ENCODE measurements at regions not wholly inside any gene's neighbourhood (a gene's known extent, or its start where the extent isn't known, plus 50 kb on each side); places are given as distances from the start of the nearest gene placed in this dataset.

GRCh38 chr6:169071394-169071793 lies 182.3 kb downstream of the THBS2 start:
- no peaks in the 10 kb centered on the region for H3K27me3 ChIP-seq (ENCODE audit: control insufficient read depth in 2 of 2, insufficient read depth in 1 of 2, low read length in 1 of 2)
- no peaks in the 10 kb centered on the region for H3K4me1 ChIP-seq (ENCODE audit: control insufficient read depth in 2 of 2, insufficient read depth in 2 of 2, low read length in 2 of 2)
- peaks cover 0 to 13% of the 10 kb centered on the region in 2 donors for H3K9me3 ChIP-seq (ENCODE audit: control insufficient read depth in 2 of 2, insufficient read depth in 1 of 2, low read length in 1 of 2)
- no peak overlapping the region for H3K4me3 ChIP-seq (ENCODE audit: low read length in 2 of 2)
- 88% methylated on average over 7 of the region's 7 CpGs for WGBS
- H3K36me3 ChIP-seq (ENCODE audit: control insufficient read depth in 2 of 2, insufficient read depth in 2 of 2, low read length in 1 of 2) = no peaks in the 10 kb centered on the region
- no peak overlapping the region for H3K27ac ChIP-seq (ENCODE audit: low read depth in 1 of 2, low read length in 1 of 2)
- DNase-seq (ENCODE audit: low read depth in 6 of 9, low spot score in 9 of 9) = no peak

GRCh38 chr6:169070506-169071176 lies 183.0 kb downstream of the THBS2 start:
- H3K27me3 ChIP-seq (ENCODE audit: control insufficient read depth in 2 of 2, insufficient read depth in 1 of 2, low read length in 1 of 2) = no peaks in the 10 kb centered on the region
- no peak overlapping the region for H3K27ac ChIP-seq (ENCODE audit: low read depth in 1 of 2, low read length in 1 of 2)
- no peak for DNase-seq (ENCODE audit: low read depth in 6 of 9, low spot score in 9 of 9)
- H3K9me3 ChIP-seq (ENCODE audit: control insufficient read depth in 2 of 2, insufficient read depth in 1 of 2, low read length in 1 of 2) = peaks cover 0 to 13% of the 10 kb centered on the region in 2 donors
- no peak overlapping the region for H3K4me3 ChIP-seq (ENCODE audit: low read length in 2 of 2)
- H3K4me1 ChIP-seq (ENCODE audit: control insufficient read depth in 2 of 2, insufficient read depth in 2 of 2, low read length in 2 of 2) = no peaks in the 10 kb centered on the region
- WGBS = 97% methylated on average over 14 of the region's 14 CpGs
- no peaks in the 10 kb centered on the region for H3K36me3 ChIP-seq (ENCODE audit: control insufficient read depth in 2 of 2, insufficient read depth in 2 of 2, low read length in 1 of 2)

GRCh38 chr6:169069356-169069755 lies 184.3 kb downstream of the THBS2 start:
- H3K36me3 ChIP-seq (ENCODE audit: control insufficient read depth in 2 of 2, insufficient read depth in 2 of 2, low read length in 1 of 2) = no peaks in the 10 kb centered on the region
- no peaks in the 10 kb centered on the region for H3K27me3 ChIP-seq (ENCODE audit: control insufficient read depth in 2 of 2, insufficient read depth in 1 of 2, low read length in 1 of 2)
- no peaks in the 10 kb centered on the region for H3K4me1 ChIP-seq (ENCODE audit: control insufficient read depth in 2 of 2, insufficient read depth in 2 of 2, low read length in 2 of 2)
- 96% methylated on average over 7 of the region's 7 CpGs for WGBS
- H3K9me3 ChIP-seq (ENCODE audit: control insufficient read depth in 2 of 2, insufficient read depth in 1 of 2, low read length in 1 of 2) = peaks cover 0 to 13% of the 10 kb centered on the region in 2 donors
- no peak for DNase-seq (ENCODE audit: low read depth in 6 of 9, low spot score in 9 of 9)
- no peak overlapping the region for H3K4me3 ChIP-seq (ENCODE audit: low read length in 2 of 2)
- no peak overlapping the region for H3K27ac ChIP-seq (ENCODE audit: low read depth in 1 of 2, low read length in 1 of 2)

GRCh38 chr6:169064194-169064593 lies 189.5 kb downstream of the THBS2 start:
- WGBS = 84% methylated on average over 7 of the region's 7 CpGs
- H3K27me3 ChIP-seq (ENCODE audit: control insufficient read depth in 2 of 2, insufficient read depth in 1 of 2, low read length in 1 of 2) = no peaks in the 10 kb centered on the region
- H3K36me3 ChIP-seq (ENCODE audit: control insufficient read depth in 2 of 2, insufficient read depth in 2 of 2, low read length in 1 of 2) = no peaks in the 10 kb centered on the region
- no peak overlapping the region for H3K27ac ChIP-seq (ENCODE audit: low read depth in 1 of 2, low read length in 1 of 2)
- DNase-seq (ENCODE audit: low read depth in 6 of 9, low spot score in 9 of 9) = peak in 1 of 9 donors; percentile 5
- H3K4me1 ChIP-seq (ENCODE audit: control insufficient read depth in 2 of 2, insufficient read depth in 2 of 2, low read length in 2 of 2) = no peaks in the 10 kb centered on the region
- peaks cover 0 to 17% of the 10 kb centered on the region in 2 donors for H3K9me3 ChIP-seq (ENCODE audit: control insufficient read depth in 2 of 2, insufficient read depth in 1 of 2, low read length in 1 of 2)
- H3K4me3 ChIP-seq (ENCODE audit: low read length in 2 of 2) = no peak overlapping the region

- DNase-seq (ENCODE audit: low read depth in 6 of 9, low spot score in 9 of 9) = no peak
- Histone ChIP-seq H3K9me3 (ENCODE audit: control insufficient read depth in 2 of 2, insufficient read depth in 1 of 2, low read length in 1 of 2) (peaks cover 0 to 23% of the 10 kb centered on the region in 2 donors), H3K36me3 (ENCODE audit: control insufficient read depth in 2 of 2, insufficient read depth in 2 of 2, low read length in 1 of 2) (no peaks in the 10 kb centered on the region), H3K27me3 (ENCODE audit: control insufficient read depth in 2 of 2, insufficient read depth in 1 of 2, low read length in 1 of 2) (no peaks in the 10 kb centered on the region), H3K4me3 (ENCODE audit: low read length in 2 of 2) (no peak overlapping the region), H3K4me1 (ENCODE audit: control insufficient read depth in 2 of 2, insufficient read depth in 2 of 2, low read length in 2 of 2) (no peaks in the 10 kb centered on the region), H3K27ac (ENCODE audit: low read depth in 1 of 2, low read length in 1 of 2) (no peak overlapping the region)
- 95% methylated on average over 12 of the region's 12 CpGs for WGBS
These were observed 191.4 kb downstream of the THBS2 start for GRCh38 chr6:169062272-169062671.

GRCh38 chr6:169058634-169059033 lies 195.0 kb downstream of the THBS2 start:
- no peaks in the 10 kb centered on the region for H3K27me3 ChIP-seq (ENCODE audit: control insufficient read depth in 2 of 2, insufficient read depth in 1 of 2, low read length in 1 of 2)
- H3K9me3 ChIP-seq (ENCODE audit: control insufficient read depth in 2 of 2, insufficient read depth in 1 of 2, low read length in 1 of 2) = peaks cover 0 to 23% of the 10 kb centered on the region in 2 donors
- WGBS = 96% methylated on average over 12 of the region's 12 CpGs
- no peak overlapping the region for H3K4me3 ChIP-seq (ENCODE audit: low read length in 2 of 2)
- no peaks in the 10 kb centered on the region for H3K36me3 ChIP-seq (ENCODE audit: control insufficient read depth in 2 of 2, insufficient read depth in 2 of 2, low read length in 1 of 2)
- DNase-seq (ENCODE audit: low read depth in 6 of 9, low spot score in 9 of 9) = no peak
- no peaks in the 10 kb centered on the region for H3K4me1 ChIP-seq (ENCODE audit: control insufficient read depth in 2 of 2, insufficient read depth in 2 of 2, low read length in 2 of 2)
- no peak overlapping the region for H3K27ac ChIP-seq (ENCODE audit: low read depth in 1 of 2, low read length in 1 of 2)

GRCh38 chr6:169052462-169052861 lies 201.2 kb downstream of the THBS2 start:
- Histone ChIP-seq H3K4me1 (ENCODE audit: control insufficient read depth in 2 of 2, insufficient read depth in 2 of 2, low read length in 2 of 2) (no peaks in the 10 kb centered on the region), H3K9me3 (ENCODE audit: control insufficient read depth in 2 of 2, insufficient read depth in 1 of 2, low read length in 1 of 2) (no peaks in the 10 kb centered on the region), H3K36me3 (ENCODE audit: control insufficient read depth in 2 of 2, insufficient read depth in 2 of 2, low read length in 1 of 2) (no peaks in the 10 kb centered on the region), H3K27me3 (ENCODE audit: control insufficient read depth in 2 of 2, insufficient read depth in 1 of 2, low read length in 1 of 2) (no peaks in the 10 kb centered on the region), H3K27ac (ENCODE audit: low read depth in 1 of 2, low read length in 1 of 2) (no peak overlapping the region), H3K4me3 (ENCODE audit: low read length in 2 of 2) (no peak overlapping the region)
- DNase-seq (ENCODE audit: low read depth in 6 of 9, low spot score in 9 of 9) = no peak

GRCh38 chr6:169051371-169051770 lies 202.3 kb downstream of the THBS2 start:
- H3K9me3 ChIP-seq (ENCODE audit: control insufficient read depth in 2 of 2, insufficient read depth in 1 of 2, low read length in 1 of 2) = peaks cover 0 to 6% of the 10 kb centered on the region in 2 donors
- H3K4me1 ChIP-seq (ENCODE audit: control insufficient read depth in 2 of 2, insufficient read depth in 2 of 2, low read length in 2 of 2) = no peaks in the 10 kb centered on the region
- no peaks in the 10 kb centered on the region for H3K27me3 ChIP-seq (ENCODE audit: control insufficient read depth in 2 of 2, insufficient read depth in 1 of 2, low read length in 1 of 2)
- H3K27ac ChIP-seq (ENCODE audit: low read depth in 1 of 2, low read length in 1 of 2) = no peak overlapping the region
- WGBS = 95% methylated on average over 1 of the region's 1 CpG
- no peak overlapping the region for H3K4me3 ChIP-seq (ENCODE audit: low read length in 2 of 2)
- no peak for DNase-seq (ENCODE audit: low read depth in 6 of 9, low spot score in 9 of 9)
- H3K36me3 ChIP-seq (ENCODE audit: control insufficient read depth in 2 of 2, insufficient read depth in 2 of 2, low read length in 1 of 2) = no peaks in the 10 kb centered on the region

GRCh38 chr6:169048865-169049205 lies 204.8 kb downstream of the THBS2 start:
- H3K4me3 ChIP-seq (ENCODE audit: low read length in 2 of 2) = no peak overlapping the region
- H3K36me3 ChIP-seq (ENCODE audit: control insufficient read depth in 2 of 2, insufficient read depth in 2 of 2, low read length in 1 of 2) = no peaks in the 10 kb centered on the region
- DNase-seq (ENCODE audit: low read depth in 6 of 9, low spot score in 9 of 9) = no peak
- no peaks in the 10 kb centered on the region for H3K27me3 ChIP-seq (ENCODE audit: control insufficient read depth in 2 of 2, insufficient read depth in 1 of 2, low read length in 1 of 2)
- peaks cover 0 to 6% of the 10 kb centered on the region in 2 donors for H3K9me3 ChIP-seq (ENCODE audit: control insufficient read depth in 2 of 2, insufficient read depth in 1 of 2, low read length in 1 of 2)
- 82% methylated on average over 11 of the region's 11 CpGs for WGBS
- no peak overlapping the region for H3K27ac ChIP-seq (ENCODE audit: low read depth in 1 of 2, low read length in 1 of 2)
- H3K4me1 ChIP-seq (ENCODE audit: control insufficient read depth in 2 of 2, insufficient read depth in 2 of 2, low read length in 2 of 2) = no peaks in the 10 kb centered on the region

Data from thymus (tissue), 11 donors.